ENCODE measurements at regions not wholly inside any gene's neighbourhood (a gene's known extent, or its start where the extent isn't known, plus 50 kb on each side); places are given as distances from the start of the nearest gene placed in this dataset.

- ATAC-seq (ENCODE audit: low FRiP score in 2 of 2) (no peak), DNase-seq (no peak)
- H3K4me1 ChIP-seq = no peaks in the 10 kb centered on the region
- no peaks in the 10 kb centered on the region for H3K9me3 ChIP-seq
- H3K4me3 ChIP-seq = no peak overlapping the region
- no peak for TF ChIP-seq EP300 (IDR thresholded peaks at IDR 0.05)
- no peak for TF ChIP-seq CTCF (IDR thresholded peaks at IDR 0.05)
- no peak for TF ChIP-seq POLR2A (IDR thresholded peaks at IDR 0.05)
- TF ChIP-seq POLR2AphosphoS5 (IDR thresholded peaks at IDR 0.05) = no peak
- no peaks in the 10 kb centered on the region for H3K36me3 ChIP-seq
- 55 to 64% methylated on average over 4 of the region's 4 CpGs for WGBS, 2 donors
- no peaks in the 10 kb centered on the region for H3K27me3 ChIP-seq
- no peak overlapping the region for H3K27ac ChIP-seq
Measured at GRCh38 chr17:68657166-68657565, 56.0 kb upstream of the FAM20A start.

DNA sequence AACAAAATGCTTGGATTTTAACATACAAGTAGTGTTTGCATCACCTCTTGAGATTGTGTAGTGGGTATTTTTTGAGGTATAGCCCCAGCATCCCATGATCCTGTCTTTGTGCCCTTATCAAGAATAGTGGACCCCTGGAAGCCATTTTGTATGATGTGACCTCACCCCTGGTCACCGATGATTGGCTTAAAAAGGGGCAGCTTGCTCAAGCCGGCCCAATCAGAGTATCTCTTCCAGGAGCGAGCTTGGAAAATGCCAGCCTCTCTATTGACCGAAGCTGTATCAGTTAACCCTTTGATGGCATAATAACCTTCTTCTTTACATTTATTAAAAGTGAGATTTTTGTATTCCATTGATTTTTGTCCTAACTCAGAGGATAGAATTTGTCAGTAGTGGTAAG lies 55.5 kb upstream of the FAM20A start:
- Histone ChIP-seq H3K4me1 (no peaks in the 10 kb centered on the region), H3K36me3 (no peaks in the 10 kb centered on the region), H3K27me3 (no peaks in the 10 kb centered on the region), H3K9me3 (no peaks in the 10 kb centered on the region), H3K4me3 (no peak overlapping the region), H3K27ac (no peak overlapping the region)
- DNase-seq (no peak), ATAC-seq (ENCODE audit: low FRiP score in 2 of 2) (no peak)
- TF ChIP-seq CTCF (IDR thresholded peaks at IDR 0.05) (no peak), POLR2A (IDR thresholded peaks at IDR 0.05) (no peak), POLR2AphosphoS5 (IDR thresholded peaks at IDR 0.05) (no peak), EP300 (IDR thresholded peaks at IDR 0.05) (no peak)
- 66 to 77% methylated on average over 4 of the region's 4 CpGs for WGBS, 2 donors
